PC-9 (cell line): ENCODE measurements at regions not wholly inside any gene's neighbourhood (a gene's known extent, or its start where the extent isn't known, plus 50 kb on each side); places are given as distances from the start of the nearest gene placed in this dataset.

Source experiments
- EZH2 ChIP-seq: fragments of 200-600 bp; sonication (generic); IDR thresholded peaks from 2 replicates; pipeline ENCODE4 v1.8.0; 2017; ENCODE audit warnings: antibody characterized with exemption, low read depth
- TF ChIP-seq, protein P1 (sequence below): fragments of 200-600 bp; sonication (generic); conservative IDR thresholded peaks from 2 replicates; pipeline ENCODE4 v1.6.1; 2017; ENCODE audit warnings: mixed run types, antibody characterized with exemption, mild to moderate bottlenecking, moderate library complexity

DNA sequence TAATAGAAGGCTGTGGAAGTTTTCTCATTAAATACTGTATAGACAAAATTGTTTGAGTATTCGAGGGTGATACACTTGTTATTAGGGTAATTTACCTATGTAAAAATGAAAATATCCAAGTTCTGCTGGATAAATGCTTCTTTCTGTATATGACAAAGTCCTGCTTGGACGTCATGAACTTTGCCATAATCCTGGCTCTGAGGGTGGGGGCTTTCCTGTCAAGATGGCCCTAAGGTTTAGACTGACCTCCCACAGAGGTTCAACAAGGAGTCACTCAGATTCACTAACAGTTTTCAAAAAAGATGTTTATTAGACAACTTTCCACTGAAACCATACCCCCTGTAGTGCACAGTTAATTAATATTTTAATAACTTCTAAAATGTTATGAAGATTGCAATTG lies 52.5 kb upstream of the NABP1 start:
- TF ChIP-seq, protein P1, sequence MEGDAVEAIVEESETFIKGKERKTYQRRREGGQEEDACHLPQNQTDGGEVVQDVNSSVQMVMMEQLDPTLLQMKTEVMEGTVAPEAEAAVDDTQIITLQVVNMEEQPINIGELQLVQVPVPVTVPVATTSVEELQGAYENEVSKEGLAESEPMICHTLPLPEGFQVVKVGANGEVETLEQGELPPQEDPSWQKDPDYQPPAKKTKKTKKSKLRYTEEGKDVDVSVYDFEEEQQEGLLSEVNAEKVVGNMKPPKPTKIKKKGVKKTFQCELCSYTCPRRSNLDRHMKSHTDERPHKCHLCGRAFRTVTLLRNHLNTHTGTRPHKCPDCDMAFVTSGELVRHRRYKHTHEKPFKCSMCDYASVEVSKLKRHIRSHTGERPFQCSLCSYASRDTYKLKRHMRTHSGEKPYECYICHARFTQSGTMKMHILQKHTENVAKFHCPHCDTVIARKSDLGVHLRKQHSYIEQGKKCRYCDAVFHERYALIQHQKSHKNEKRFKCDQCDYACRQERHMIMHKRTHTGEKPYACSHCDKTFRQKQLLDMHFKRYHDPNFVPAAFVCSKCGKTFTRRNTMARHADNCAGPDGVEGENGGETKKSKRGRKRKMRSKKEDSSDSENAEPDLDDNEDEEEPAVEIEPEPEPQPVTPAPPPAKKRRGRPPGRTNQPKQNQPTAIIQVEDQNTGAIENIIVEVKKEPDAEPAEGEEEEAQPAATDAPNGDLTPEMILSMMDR = no peak
- no peak for TF ChIP-seq EZH2
